ENCODE measurements at regions not wholly inside any gene's neighbourhood (a gene's known extent, or its start where the extent isn't known, plus 50 kb on each side); places are given as distances from the start of the nearest gene placed in this dataset.
"Not testable (repeated sequence)": the region's sequence is repeated elsewhere in the genome, so short reads cannot be mapped to it uniquely, and the experiment has no call there.

GRCh38 chr11:13137844-13138301 is 128.8 kb downstream of the RASSF10 start:
- DNase-seq, result no peak
- H3K27me3 ChIP-seq, result no peaks in the 10 kb centered on the region
- no peaks in the 10 kb centered on the region for H3K4me1 ChIP-seq
- TF ChIP-seq CTCF (IDR thresholded peaks at IDR 0.05) (no peak), POLR2A (IDR thresholded peaks at IDR 0.05) (no peak)
- H3K4me3 ChIP-seq, result no peak overlapping the region
- no peak overlapping the region for H3K27ac ChIP-seq
- no peaks in the 10 kb centered on the region for H3K36me3 ChIP-seq (ENCODE audit: low read depth, missing control alignments)
- intact Hi-C loops (cut with DNase I; ENCODE audit: low total_unique reads), result no loop called here
- no peaks in the 10 kb centered on the region for H3K9me3 ChIP-seq
- 94 to 100% methylated on average over 1 of the region's 1 CpG for WGBS, 2 donors

DNA sequence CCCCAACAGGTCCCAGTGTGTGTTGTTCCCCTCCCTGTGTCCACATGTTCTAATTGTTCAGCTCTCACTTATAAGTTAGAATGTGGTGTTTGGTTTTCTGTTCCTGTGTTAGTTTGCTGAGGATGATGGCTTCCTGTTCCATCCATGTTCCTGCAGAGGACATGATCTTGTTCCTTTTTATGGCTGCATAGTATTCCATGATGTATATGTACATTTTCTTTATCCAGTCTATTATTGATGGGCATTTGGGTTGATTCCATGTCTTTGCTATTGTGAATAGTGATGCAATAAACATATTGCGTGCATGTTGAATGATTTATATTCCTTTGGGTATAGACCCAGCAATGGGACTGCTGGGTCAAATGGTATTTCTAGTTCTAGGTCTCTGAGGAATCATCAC is 130.0 kb downstream of the RASSF10 start:
- H3K4me3 ChIP-seq; DNase-seq; intact Hi-C loops (cut with DNase I; ENCODE audit: low total_unique reads); H3K27me3 ChIP-seq; H3K36me3 ChIP-seq (ENCODE audit: low read depth, missing control alignments); H3K27ac ChIP-seq; H3K4me1 ChIP-seq; H3K9me3 ChIP-seq: not testable (repeated sequence)
- 91 to 100% methylated on average over 1 of the region's 1 CpG for WGBS, 2 donors

- H3K27ac ChIP-seq, result no peak overlapping the region
- no peaks in the 10 kb centered on the region for H3K36me3 ChIP-seq (ENCODE audit: low read depth, missing control alignments)
- H3K4me3 ChIP-seq, result no peak overlapping the region
- H3K9me3 ChIP-seq, result no peaks in the 10 kb centered on the region
- no peaks in the 10 kb centered on the region for H3K4me1 ChIP-seq
- TF ChIP-seq POLR2A (IDR thresholded peaks at IDR 0.05) (no peak), CTCF (IDR thresholded peaks at IDR 0.05) (no peak)
- no peaks in the 10 kb centered on the region for H3K27me3 ChIP-seq
- intact Hi-C loops (cut with DNase I; ENCODE audit: low total_unique reads), result no loop called here
- no peak for DNase-seq
- WGBS, 2 donors, result 57 to 62% methylated on average over 7 of the region's 7 CpGs
Observed at GRCh38 chr11:13140028-13140870, 131.1 kb downstream of the RASSF10 start.

DNA sequence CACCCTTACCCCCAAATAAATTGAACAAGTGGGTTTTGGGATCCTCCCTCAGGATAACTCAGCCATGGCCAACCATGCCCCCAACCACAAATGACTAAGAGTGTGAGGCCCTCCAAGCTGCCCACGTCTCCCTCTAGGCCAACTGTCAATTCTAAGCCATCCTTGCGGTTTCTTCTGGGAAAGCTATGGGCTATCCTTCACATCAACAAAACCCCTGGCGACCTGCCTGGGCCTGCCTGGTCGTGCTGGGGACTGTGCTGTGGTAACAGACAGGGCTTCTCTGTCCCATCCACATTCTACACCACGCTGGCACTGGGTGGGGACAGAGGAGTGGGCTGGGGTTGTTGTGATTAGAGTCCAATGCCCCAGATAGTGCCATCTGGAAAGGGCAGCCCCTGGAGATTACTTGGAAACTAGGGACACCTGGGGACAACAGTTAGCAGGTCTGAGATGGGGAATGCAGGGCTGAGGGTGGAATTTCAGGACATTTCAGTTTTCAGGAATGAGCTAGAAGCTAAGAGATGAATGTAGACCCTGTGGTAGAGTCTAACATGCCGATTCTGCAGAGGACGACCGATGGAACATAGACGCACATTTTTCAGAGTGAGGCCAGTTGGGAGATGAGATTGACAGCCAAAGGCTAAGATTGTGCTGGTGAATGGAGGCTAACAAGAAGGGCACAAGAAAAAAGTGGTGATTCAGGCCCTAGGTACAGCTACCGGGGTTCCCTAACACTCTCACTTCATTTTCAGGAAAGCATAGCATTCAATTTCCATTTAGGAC is 131.9 kb downstream of the RASSF10 start:
- Histone ChIP-seq H3K9me3 (no peaks in the 10 kb centered on the region), H3K4me1 (no peaks in the 10 kb centered on the region), H3K27ac (no peak overlapping the region), H3K36me3 (ENCODE audit: low read depth, missing control alignments) (no peaks in the 10 kb centered on the region), H3K4me3 (no peak overlapping the region), H3K27me3 (no peaks in the 10 kb centered on the region)
- intact Hi-C loops (cut with DNase I; ENCODE audit: low total_unique reads), result no loop called here
- no peak for DNase-seq
- 75 to 79% methylated on average over 10 of the region's 10 CpGs for whole genome bisulfite sequencing, 2 donors
- TF ChIP-seq POLR2A (IDR thresholded peaks at IDR 0.05) (no peak), CTCF (IDR thresholded peaks at IDR 0.05) (no peak)
